ENCODE measurements at regions not wholly inside any gene's neighbourhood (a gene's known extent, or its start where the extent isn't known, plus 50 kb on each side); places are given as distances from the start of the nearest gene placed in this dataset.
"Not testable (repeated sequence)": the region's sequence is repeated elsewhere in the genome, so short reads cannot be mapped to it uniquely, and the experiment has no call there.

DNA sequence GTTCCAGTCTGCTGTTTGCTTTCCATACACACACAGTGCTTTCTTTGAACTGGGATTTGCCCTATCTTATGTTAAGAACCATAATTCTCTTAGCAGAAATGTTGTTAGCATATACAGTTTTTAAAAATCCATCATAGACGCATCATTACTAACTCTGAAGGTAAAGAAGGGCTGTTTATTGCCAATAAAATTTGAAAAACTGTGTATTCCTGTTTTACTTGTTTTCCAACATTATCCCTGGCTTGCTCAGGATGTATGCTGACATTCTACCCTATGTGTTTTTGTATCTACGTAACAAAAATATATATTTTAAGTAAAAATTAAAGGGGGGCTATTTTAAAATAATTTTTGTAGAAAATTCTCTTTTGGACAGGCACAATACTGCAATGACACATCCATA lies 857.2 kb downstream of the BRINP3 start:
- FAIRE-seq (no peak), DNase-seq (ENCODE audit: insufficient read length, low spot score) (no peak)
- no peak for TF ChIP-seq POLR2A (IDR thresholded peaks at IDR 0.05; ENCODE audit: low read depth, low read length)

DNA sequence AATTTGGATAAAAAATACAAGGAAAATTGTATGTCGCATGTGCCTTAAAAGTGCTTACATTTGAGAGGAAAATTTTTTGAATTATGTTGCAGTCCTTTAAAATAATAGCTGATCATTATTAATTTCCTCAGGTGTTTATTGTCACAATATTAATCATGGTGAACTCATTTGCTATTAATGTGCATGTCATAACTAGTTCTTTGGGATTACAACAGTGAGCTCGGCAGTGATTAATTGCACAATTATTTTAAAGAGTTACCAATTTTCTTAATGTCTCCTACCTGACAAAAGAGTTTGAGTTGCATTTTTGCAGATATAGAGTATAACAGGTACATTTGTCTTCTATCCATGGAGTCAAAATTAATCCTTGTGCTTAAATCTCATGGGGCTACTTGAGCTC lies 854.3 kb downstream of the BRINP3 start:
- no peak for FAIRE-seq

GRCh38 chr1:189627427-189627826 lies 850.2 kb downstream of the BRINP3 start:
- no peak for TF ChIP-seq POLR2A (IDR thresholded peaks at IDR 0.05; ENCODE audit: low read depth, low read length)
- FAIRE-seq (no peak), DNase-seq (ENCODE audit: insufficient read length, low spot score) (no peak)

More for the DNA sequence above, 854.3 kb downstream of the BRINP3 start:
- DNase-seq (ENCODE audit: insufficient read length, low spot score), result no peak
- TF ChIP-seq POLR2A (IDR thresholded peaks at IDR 0.05; ENCODE audit: low read depth, low read length), result no peak

- no peak for FAIRE-seq
- TF ChIP-seq POLR2A (IDR thresholded peaks at IDR 0.05; ENCODE audit: low read depth, low read length), result no peak
- no peak for DNase-seq (ENCODE audit: insufficient read length, low spot score)
Observed at GRCh38 chr1:189628857-189629256, 848.8 kb downstream of the BRINP3 start.

DNA sequence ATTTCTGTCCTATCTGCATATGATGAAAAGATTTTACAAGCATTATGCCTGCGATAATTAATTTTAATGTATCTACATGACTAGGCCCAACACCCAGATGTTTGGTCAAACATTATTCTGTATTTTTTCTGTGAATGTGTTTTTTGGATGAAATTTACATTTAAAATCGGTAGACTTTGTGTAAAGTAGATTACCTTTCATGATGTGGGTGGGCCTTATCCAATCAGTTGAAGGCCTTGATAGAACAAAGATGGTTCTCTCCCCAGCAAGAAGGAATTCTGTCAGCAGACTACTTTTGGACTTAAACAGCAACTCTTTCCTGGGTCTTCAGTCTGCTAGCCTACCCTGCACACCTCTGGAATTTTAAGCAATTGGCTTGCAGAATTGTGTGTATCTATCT lies 844.0 kb downstream of the BRINP3 start:
- no peak for TF ChIP-seq POLR2A (IDR thresholded peaks at IDR 0.05; ENCODE audit: low read depth, low read length)
- DNase-seq (ENCODE audit: insufficient read length, low spot score) (no peak), FAIRE-seq (no peak)

GRCh38 chr1:189637041-189637440 lies 840.6 kb downstream of the BRINP3 start:
- no peak for TF ChIP-seq POLR2A (IDR thresholded peaks at IDR 0.05; ENCODE audit: low read depth, low read length)
- DNase-seq (ENCODE audit: insufficient read length, low spot score), result no peak
- FAIRE-seq, result no peak

DNA sequence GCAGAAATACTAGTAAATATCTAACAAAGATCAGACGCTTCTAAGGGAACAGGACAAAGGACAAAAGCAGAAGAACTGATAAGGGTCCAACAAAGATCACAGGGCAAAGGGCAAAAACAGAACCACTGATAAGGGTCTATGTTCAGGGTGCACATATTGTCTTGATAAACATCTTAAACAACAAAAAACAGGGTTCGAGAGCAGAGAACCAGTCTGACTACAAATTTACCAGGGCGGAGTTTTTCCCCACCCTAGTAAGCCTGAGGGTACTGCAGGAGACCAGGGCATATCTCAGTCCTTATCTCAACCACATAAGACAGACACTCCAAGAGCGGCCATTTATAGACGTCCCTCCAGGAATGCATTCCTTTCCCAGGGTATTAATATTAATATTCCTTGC lies 833.5 kb downstream of the BRINP3 start:
- not testable (repeated sequence) for DNase-seq (ENCODE audit: insufficient read length, low spot score); FAIRE-seq

GRCh38 chr1:189644970-189645369 lies 832.7 kb downstream of the BRINP3 start:
- FAIRE-seq (no peak), DNase-seq (ENCODE audit: insufficient read length, low spot score) (no peak)
- TF ChIP-seq POLR2A (IDR thresholded peaks at IDR 0.05; ENCODE audit: low read depth, low read length), result no peak

- FAIRE-seq (no peak), DNase-seq (ENCODE audit: insufficient read length, low spot score) (no peak)
- no peak for TF ChIP-seq POLR2A (IDR thresholded peaks at IDR 0.05; ENCODE audit: low read depth, low read length)
Observed at GRCh38 chr1:189646066-189646465, 831.6 kb downstream of the BRINP3 start.

GRCh38 chr1:189654906-189655305 lies 822.8 kb downstream of the BRINP3 start:
- FAIRE-seq (peak; percentile 58), DNase-seq (ENCODE audit: insufficient read length, low spot score) (no peak)

DNA sequence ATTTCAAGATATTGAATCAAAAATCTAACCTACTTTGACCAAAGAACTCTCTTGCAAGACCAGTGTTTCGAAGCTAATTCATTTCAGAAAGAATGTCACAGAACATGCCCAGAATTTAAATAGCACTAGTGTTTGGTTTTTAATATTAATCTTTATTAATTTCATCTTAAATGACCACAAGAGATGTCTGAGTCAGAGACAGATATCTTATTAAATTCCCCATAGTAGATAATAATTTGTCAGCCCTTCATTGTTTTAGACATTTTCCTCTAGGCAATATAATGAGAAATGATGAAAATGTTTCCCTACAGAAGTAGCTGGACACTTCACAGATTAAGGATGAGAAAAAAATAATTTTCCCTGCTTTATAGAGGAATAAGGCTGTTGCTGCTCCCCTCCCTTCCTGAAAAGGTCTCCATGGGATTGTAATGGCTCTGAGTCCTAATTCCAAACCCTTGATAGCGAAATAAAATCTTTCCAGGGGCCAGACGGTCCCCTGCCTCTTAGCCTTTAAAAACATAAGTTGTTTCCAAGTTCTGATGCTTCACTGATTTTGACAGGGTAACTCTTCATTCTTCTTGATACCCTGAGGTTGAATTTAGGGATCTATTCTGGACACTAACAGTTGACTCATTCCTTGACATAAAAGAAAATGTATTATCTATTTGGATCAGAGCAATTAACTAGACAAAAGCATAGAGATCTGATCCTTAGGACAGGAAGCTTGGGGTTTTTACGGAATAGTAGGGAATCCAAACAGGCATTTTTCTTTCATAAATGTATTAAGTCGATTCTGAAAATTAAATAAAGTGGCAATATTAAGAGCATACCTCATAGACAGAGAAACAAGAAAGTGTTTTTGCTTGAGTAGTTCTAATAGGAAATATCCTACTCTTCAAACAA lies 820.8 kb downstream of the BRINP3 start:
- DNase-seq (ENCODE audit: insufficient read length, low spot score) (no peak), FAIRE-seq (no peak)
- no peak for TF ChIP-seq POLR2A (IDR thresholded peaks at IDR 0.05; ENCODE audit: low read depth, low read length)

More at GRCh38 chr1:189654906-189655305, 822.8 kb downstream of the BRINP3 start:
- TF ChIP-seq POLR2A (IDR thresholded peaks at IDR 0.05; ENCODE audit: low read depth, low read length), result no peak

DNA sequence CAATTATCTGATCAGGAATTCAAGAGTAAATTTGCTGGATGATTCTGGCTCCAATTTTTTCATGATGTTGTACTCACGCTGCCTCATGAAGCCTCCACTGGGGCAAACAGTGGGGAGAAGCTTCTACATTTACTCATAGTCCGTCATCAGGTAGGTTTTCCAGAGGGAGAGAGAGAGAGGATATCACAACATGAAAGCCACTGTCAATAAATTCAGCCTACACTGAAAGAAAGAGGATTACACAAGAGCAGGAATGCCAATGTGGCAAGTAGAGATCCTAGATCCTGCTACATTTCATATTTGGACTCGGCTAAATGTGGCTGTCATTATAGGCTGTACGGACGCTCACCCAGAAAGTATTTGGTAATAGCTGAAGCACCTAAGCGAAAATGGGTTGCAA lies 819.9 kb downstream of the BRINP3 start:
- TF ChIP-seq POLR2A (IDR thresholded peaks at IDR 0.05; ENCODE audit: low read depth, low read length), result no peak
- no peak for DNase-seq (ENCODE audit: insufficient read length, low spot score)
- no peak for FAIRE-seq

- no peak for TF ChIP-seq POLR2A (IDR thresholded peaks at IDR 0.05; ENCODE audit: low read depth, low read length)
- FAIRE-seq (no peak), DNase-seq (ENCODE audit: insufficient read length, low spot score) (no peak)
Observed at GRCh38 chr1:189658381-189658780, 819.3 kb downstream of the BRINP3 start.

DNA sequence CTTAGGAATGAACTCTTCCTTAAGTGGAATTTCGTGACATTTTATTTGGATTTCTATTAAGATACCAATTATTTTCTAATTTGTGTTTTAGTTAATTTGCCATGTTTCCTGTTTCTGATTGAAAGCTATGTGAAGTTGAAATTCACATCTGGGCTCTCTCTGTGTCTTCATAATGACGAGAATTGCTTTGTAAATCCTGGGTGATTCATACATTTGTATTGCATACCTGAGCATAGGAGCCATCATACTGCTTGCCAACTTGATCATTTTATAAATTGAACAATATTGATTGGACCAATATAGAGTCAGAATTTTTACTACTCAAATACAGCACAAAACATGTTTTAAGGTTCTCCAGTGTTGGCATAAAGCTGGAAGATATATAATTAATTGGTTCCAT lies 817.9 kb downstream of the BRINP3 start:
- FAIRE-seq (no peak), DNase-seq (ENCODE audit: insufficient read length, low spot score) (no peak)

DNA sequence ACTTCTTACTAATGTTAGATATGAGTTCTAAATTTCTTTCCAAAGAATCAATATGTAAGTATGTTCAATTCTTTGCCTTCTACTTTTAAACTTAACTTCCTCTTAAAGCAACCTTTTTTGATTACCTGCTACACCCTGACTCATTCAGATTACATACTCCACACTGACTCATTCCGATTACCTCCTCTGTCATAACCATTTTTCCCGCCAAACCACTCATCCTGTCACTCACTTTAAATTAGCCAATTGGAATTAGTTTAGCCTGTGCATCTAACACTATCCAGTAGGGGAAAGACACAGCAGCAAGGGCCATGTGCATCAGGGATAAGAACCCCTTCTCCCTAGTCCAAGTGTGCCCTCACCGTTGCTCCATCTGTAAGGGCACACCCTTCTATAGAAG lies 815.5 kb downstream of the BRINP3 start:
- no peak for FAIRE-seq
- no peak for DNase-seq (ENCODE audit: insufficient read length, low spot score)

More for the DNA sequence above, 817.9 kb downstream of the BRINP3 start:
- no peak for TF ChIP-seq POLR2A (IDR thresholded peaks at IDR 0.05; ENCODE audit: low read depth, low read length)

More for the DNA sequence above, 815.5 kb downstream of the BRINP3 start:
- no peak for TF ChIP-seq POLR2A (IDR thresholded peaks at IDR 0.05; ENCODE audit: low read depth, low read length)

Measured in H54 (cell line).